H7 (cell line): ENCODE measurements at regions not wholly inside any gene's neighbourhood (a gene's known extent, or its start where the extent isn't known, plus 50 kb on each side); places are given as distances from the start of the nearest gene placed in this dataset.
"Not testable (repeated sequence)": the region's sequence is repeated elsewhere in the genome, so short reads cannot be mapped to it uniquely, and the experiment has no call there.

ENCODE experiments used
- DNase-seq: peaks from one replicate; pipeline ENCODE4 v3.0.0; 2012
- H3K27me3 ChIP-seq: 2 replicates; pipeline ENCODE4 v1.6.0; 2011; ENCODE audit warnings: mild to moderate bottlenecking, low read length; ENCODE audit not compliant: control insufficient read depth, insufficient read depth
- H3K36me3 ChIP-seq: replicated peaks from 2 replicates; pipeline ENCODE4 v1.5.1; 2011; ENCODE audit warnings: low read length; ENCODE audit not compliant: control insufficient read depth, insufficient read depth
- H3K4me3 ChIP-seq: 2 replicates; pipeline ENCODE4 v1.5.1; 2011; ENCODE audit warnings: low read depth, mild to moderate bottlenecking, control low read depth, low read length, moderate library complexity; ENCODE audit not compliant: insufficient read depth

DNA sequence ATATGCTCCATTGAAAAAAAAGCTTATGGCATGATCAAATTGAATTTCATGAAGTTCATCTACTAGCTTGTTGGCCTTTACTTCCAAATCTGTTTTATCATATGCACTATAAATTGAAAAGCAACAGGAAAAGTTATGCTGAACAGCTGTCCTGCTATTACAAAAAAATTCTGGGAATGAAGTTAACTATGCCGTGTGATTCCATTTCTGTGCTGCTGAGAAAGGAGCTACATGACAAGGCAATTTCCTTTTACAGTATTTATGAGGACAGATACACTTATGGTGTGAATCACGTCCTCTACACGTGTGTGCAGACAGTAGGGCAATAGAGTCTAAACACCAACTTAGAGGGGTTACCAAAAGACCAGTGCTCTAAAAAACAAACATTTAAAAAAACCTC, 426.5 kb upstream of the AKR1E2 start:
- no peak for DNase-seq
- no peaks in the 10 kb centered on the region for H3K36me3 ChIP-seq
- H3K4me3 ChIP-seq, result no peak overlapping the region
- no peaks in the 10 kb centered on the region for H3K27me3 ChIP-seq

GRCh38 chr10:4398602-4399001, 427.4 kb upstream of the AKR1E2 start:
- Histone ChIP-seq H3K4me3 (no peak overlapping the region), H3K27me3 (no peaks in the 10 kb centered on the region), H3K36me3 (no peaks in the 10 kb centered on the region)
- DNase-seq, result no peak

- no peak for DNase-seq
- no peaks in the 10 kb centered on the region for H3K36me3 ChIP-seq
- no peak overlapping the region for H3K4me3 ChIP-seq
Observed at GRCh38 chr10:4397337-4397736, 428.7 kb upstream of the AKR1E2 start.

GRCh38 chr10:4396401-4397283, 429.4 kb upstream of the AKR1E2 start:
- no peak for DNase-seq
- Histone ChIP-seq H3K4me3 (no peak overlapping the region), H3K36me3 (no peaks in the 10 kb centered on the region), H3K27me3 (no peaks in the 10 kb centered on the region)

More at GRCh38 chr10:4397337-4397736, 428.7 kb upstream of the AKR1E2 start:
- H3K27me3 ChIP-seq, result no peaks in the 10 kb centered on the region

GRCh38 chr10:4395731-4396130, 430.3 kb upstream of the AKR1E2 start:
- H3K27me3 ChIP-seq, result no peaks in the 10 kb centered on the region
- no peaks in the 10 kb centered on the region for H3K36me3 ChIP-seq
- DNase-seq, result no peak
- H3K4me3 ChIP-seq, result no peak overlapping the region

DNA sequence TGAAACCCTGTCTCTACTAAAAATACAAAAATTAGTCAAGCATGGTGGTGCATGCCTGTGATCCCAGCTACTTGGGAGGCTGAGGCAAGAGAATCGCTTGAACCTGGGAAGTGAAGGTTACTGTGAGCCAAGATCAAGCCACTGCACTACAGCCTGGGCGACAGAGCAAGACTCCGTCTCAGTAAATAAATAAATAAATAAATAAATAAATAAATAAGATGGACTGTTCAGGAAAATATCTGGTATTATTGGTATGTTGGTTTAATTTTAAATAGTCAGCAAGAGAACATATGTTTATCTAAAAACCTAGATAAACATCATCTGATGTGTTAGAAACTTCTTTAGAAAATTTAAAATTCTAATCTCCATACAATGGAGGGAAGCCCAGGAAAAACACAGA, 431.6 kb upstream of the AKR1E2 start:
- H3K36me3 ChIP-seq, DNase-seq, H3K27me3 ChIP-seq, H3K4me3 ChIP-seq: not testable (repeated sequence)

DNA sequence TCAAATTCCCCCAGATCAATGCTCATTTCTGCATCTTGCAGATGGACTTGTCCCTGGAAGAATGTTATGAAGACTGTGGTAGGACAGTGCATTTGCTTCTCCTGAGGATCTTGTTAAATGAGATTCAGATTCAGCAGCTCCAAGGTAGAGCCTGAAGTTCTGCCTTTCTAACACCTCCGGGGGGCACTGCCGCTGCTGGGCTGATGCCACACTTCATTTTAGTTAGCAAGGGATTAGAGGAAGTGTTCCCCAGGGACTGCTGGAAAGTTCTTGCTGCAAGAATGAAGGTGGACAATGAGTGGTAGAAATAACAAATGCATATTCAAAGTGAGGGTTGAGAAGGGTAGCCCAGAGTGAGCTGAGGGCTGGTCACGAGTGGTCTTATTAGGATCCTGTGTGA, 434.3 kb upstream of the AKR1E2 start:
- Histone ChIP-seq H3K4me3 (no peak overlapping the region), H3K27me3 (no peaks in the 10 kb centered on the region), H3K36me3 (no peaks in the 10 kb centered on the region)
- DNase-seq, result peak; percentile 16

- Histone ChIP-seq H3K36me3 (no peaks in the 10 kb centered on the region), H3K27me3 (no peaks in the 10 kb centered on the region), H3K4me3 (no peak overlapping the region)
- DNase-seq, result no peak
Observed at GRCh38 chr10:4390219-4390618, 435.8 kb upstream of the AKR1E2 start.

GRCh38 chr10:4385231-4385870, 440.7 kb upstream of the AKR1E2 start:
- no peak for DNase-seq
- H3K4me3 ChIP-seq, result no peak overlapping the region
- H3K36me3 ChIP-seq, result no peaks in the 10 kb centered on the region
- H3K27me3 ChIP-seq, result no peaks in the 10 kb centered on the region

- Histone ChIP-seq H3K4me3 (no peak overlapping the region), H3K36me3 (no peaks in the 10 kb centered on the region), H3K27me3 (no peaks in the 10 kb centered on the region)
- no peak for DNase-seq
Observed at GRCh38 chr10:4384245-4384644, 441.8 kb upstream of the AKR1E2 start.

DNA sequence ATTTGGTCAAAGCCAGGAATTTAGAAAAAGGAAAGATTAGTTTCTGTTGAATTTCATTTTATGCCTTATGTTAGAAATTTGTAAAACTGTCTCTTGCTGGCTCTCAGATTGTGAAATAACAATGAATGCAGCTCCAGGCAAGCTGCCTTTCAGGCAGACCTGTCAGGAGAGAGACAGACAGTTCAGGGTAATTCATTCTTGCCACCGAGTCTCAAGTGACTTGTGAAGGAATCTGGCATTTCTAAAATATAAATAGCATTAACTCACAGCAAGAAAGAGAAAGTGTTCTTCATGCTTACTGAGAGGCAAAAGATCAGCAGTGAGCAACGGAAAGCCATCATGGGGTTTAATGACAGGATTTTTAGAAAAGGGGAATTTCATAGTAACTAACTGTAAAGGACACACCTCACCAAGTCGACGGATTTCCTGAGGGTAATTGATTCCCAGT, 442.3 kb upstream of the AKR1E2 start:
- DNase-seq, result no peak
- Histone ChIP-seq H3K36me3 (no peaks in the 10 kb centered on the region), H3K4me3 (no peak overlapping the region), H3K27me3 (no peaks in the 10 kb centered on the region)

DNA sequence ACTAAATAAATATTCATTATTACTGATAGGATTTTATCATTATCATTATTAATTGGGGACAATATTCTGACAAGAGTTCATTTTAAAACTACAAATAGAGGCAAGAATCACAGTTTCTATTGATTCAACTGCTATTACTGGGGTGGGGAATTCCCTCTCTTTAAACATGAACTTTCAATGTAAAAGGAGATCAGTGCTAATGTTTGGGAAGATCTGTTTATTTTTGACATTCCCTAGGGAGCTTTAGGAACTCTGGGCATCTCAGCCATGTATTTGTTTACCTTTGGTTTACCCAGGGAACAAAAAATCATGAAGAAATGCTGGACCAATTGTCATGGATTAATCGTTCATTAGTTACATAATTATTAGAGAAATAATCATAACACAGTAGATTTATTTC, 443.2 kb upstream of the AKR1E2 start:
- Histone ChIP-seq H3K36me3 (no peaks in the 10 kb centered on the region), H3K4me3 (no peak overlapping the region), H3K27me3 (no peaks in the 10 kb centered on the region)
- DNase-seq, result no peak

GRCh38 chr10:4373612-4374011, 452.4 kb upstream of the AKR1E2 start:
- Histone ChIP-seq H3K36me3 (no peaks in the 10 kb centered on the region), H3K4me3 (no peak overlapping the region), H3K27me3 (no peaks in the 10 kb centered on the region)
- no peak for DNase-seq

- H3K4me3 ChIP-seq, result no peak overlapping the region
- no peaks in the 10 kb centered on the region for H3K27me3 ChIP-seq
- no peak for DNase-seq
- no peaks in the 10 kb centered on the region for H3K36me3 ChIP-seq
Observed at GRCh38 chr10:4373098-4373497, 452.9 kb upstream of the AKR1E2 start.

GRCh38 chr10:4372601-4373000, 453.4 kb upstream of the AKR1E2 start:
- Histone ChIP-seq H3K27me3 (no peaks in the 10 kb centered on the region), H3K4me3 (no peak overlapping the region), H3K36me3 (no peaks in the 10 kb centered on the region)
- no peak for DNase-seq
